IMR-90 (cell line): ENCODE measurements at regions not wholly inside any gene's neighbourhood (a gene's known extent, or its start where the extent isn't known, plus 50 kb on each side); places are given as distances from the start of the nearest gene placed in this dataset.

ENCODE experiments used
- BHLHE40 ChIP-seq: fragments of 150-350 bp; IDR thresholded peaks from 2 replicates; pipeline ENCODE4 v1.6.1; 2016; ENCODE audit warnings: mild to moderate bottlenecking, low read depth, low read length
- CTCF ChIP-seq: conservative IDR thresholded peaks from 2 replicates; pipeline ENCODE4 v1.5.1; 2012; ENCODE audit warnings: mild to moderate bottlenecking, low read depth, low read length, improper control_type of control experiment
- ELK1 ChIP-seq: fragments of 150-350 bp; IDR thresholded peaks from 2 replicates; pipeline ENCODE4 v1.6.1; 2016; ENCODE audit warnings: low read depth, mild to moderate bottlenecking, low read length, moderate library complexity, borderline replicate concordance
- MAFK ChIP-seq: IDR thresholded peaks from 2 replicates; pipeline ENCODE4 v1.6.1; 2012; ENCODE audit warnings: low read depth, low read length, improper control_type of control experiment
- MAZ ChIP-seq: IDR thresholded peaks from 2 replicates; pipeline ENCODE4 v1.6.1; 2012; ENCODE audit warnings: low read depth, mild to moderate bottlenecking, low read length, improper control_type of control experiment, moderate library complexity, borderline replicate concordance
- MXI1 ChIP-seq: IDR thresholded peaks from 2 replicates; pipeline ENCODE4 v1.6.1; 2012; ENCODE audit warnings: low read depth, mild to moderate bottlenecking, low read length, moderate library complexity, borderline replicate concordance
- NFE2L2 ChIP-seq: fragments of 150-350 bp; IDR thresholded peaks from 2 replicates; pipeline ENCODE4 v1.6.1; 2016; ENCODE audit warnings: low read depth, mild to moderate bottlenecking, low read length
- POLR2A ChIP-seq: IDR thresholded peaks from 2 replicates; pipeline ENCODE4 v1.6.1; 2012; ENCODE audit warnings: mild to moderate bottlenecking, low read depth, low read length
- RAD21 ChIP-seq: IDR thresholded peaks from 2 replicates; pipeline ENCODE4 v1.6.1; 2012; ENCODE audit warnings: low read length, improper control_type of control experiment
- RFX5 ChIP-seq: IDR thresholded peaks from 2 replicates; pipeline ENCODE4 v1.8.0; 2012; ENCODE audit warnings: low read depth, mild to moderate bottlenecking, low read length, moderate library complexity
- SMC3 ChIP-seq: fragments of 150-350 bp; IDR thresholded peaks from 2 replicates; pipeline ENCODE4 v1.6.1; 2016; ENCODE audit warnings: low read depth, mild to moderate bottlenecking, antibody characterized with exemption, low read length, moderate library complexity
- USF2 ChIP-seq: fragments of 150-350 bp; IDR thresholded peaks from 2 replicates; pipeline ENCODE4 v1.6.1; 2017; ENCODE audit warnings: mild to moderate bottlenecking, antibody characterized with exemption, low read length, low read depth

GRCh38 chr10:78744491-78745090, 324.2 kb upstream of the ZMIZ1 start:
- no peak for TF ChIP-seq POLR2A
- TF ChIP-seq USF2, result no peak
- no peak for TF ChIP-seq CTCF
- TF ChIP-seq MXI1, result no peak
- TF ChIP-seq SMC3, result no peak
- TF ChIP-seq MAFK, result no peak
- TF ChIP-seq ELK1, result no peak
- no peak for TF ChIP-seq RAD21
- no peak for TF ChIP-seq NFE2L2
- no peak for TF ChIP-seq MAZ
- no peak for TF ChIP-seq BHLHE40
- TF ChIP-seq RFX5, result no peak
